ENCODE measurements at regions not wholly inside any gene's neighbourhood (a gene's known extent, or its start where the extent isn't known, plus 50 kb on each side); places are given as distances from the start of the nearest gene placed in this dataset.

DNA sequence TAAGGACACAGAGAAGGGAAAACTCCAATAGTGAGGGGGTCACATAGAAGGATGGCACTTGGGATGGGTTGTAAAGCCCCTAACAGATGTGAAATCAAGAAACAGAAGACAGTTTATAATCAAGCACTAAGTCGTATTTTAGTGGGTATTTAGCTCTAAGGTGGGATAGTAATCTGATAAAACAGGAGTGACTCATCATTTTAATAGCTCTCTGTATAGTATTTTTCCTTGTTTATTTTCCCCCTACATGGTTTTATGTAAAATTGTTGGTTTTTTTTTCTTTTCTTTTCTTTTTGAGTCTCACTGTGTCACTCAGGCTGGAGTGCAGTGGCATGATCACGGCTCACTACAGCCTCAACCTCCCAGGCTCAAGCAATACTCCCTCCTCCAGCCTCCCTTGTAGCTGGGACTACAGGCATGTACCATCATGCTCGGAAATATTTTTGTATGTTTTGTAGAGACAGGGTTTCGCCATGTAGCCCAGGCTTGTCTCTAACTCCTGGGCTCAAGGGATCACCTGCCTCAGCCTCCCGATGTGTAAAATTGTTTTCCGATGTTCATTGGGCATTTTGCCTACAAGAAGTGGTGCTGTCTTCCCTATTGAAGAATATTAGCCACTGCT is 142.6 kb upstream of the SERPINE2 start:
- TF ChIP-seq, protein P1, sequence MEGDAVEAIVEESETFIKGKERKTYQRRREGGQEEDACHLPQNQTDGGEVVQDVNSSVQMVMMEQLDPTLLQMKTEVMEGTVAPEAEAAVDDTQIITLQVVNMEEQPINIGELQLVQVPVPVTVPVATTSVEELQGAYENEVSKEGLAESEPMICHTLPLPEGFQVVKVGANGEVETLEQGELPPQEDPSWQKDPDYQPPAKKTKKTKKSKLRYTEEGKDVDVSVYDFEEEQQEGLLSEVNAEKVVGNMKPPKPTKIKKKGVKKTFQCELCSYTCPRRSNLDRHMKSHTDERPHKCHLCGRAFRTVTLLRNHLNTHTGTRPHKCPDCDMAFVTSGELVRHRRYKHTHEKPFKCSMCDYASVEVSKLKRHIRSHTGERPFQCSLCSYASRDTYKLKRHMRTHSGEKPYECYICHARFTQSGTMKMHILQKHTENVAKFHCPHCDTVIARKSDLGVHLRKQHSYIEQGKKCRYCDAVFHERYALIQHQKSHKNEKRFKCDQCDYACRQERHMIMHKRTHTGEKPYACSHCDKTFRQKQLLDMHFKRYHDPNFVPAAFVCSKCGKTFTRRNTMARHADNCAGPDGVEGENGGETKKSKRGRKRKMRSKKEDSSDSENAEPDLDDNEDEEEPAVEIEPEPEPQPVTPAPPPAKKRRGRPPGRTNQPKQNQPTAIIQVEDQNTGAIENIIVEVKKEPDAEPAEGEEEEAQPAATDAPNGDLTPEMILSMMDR (IDR thresholded peaks at IDR 0.05): no peak
- Mint-ChIP-seq H3K4me1 (ENCODE audit: low read depth) (peaks cover 11% of the 10 kb centered on the region; the same call in 1 of the 2 replicates), H3K9me3 (no peaks in the 10 kb centered on the region), H3K4me3 (no peak overlapping the region), H3K27me3 (ENCODE audit: insufficient read depth) (no peaks in the 10 kb centered on the region; the same call in 1 of the 2 replicates), H3K27ac (no peak overlapping the region), H3K36me3 (ENCODE audit: low read depth) (no peaks in the 10 kb centered on the region)
- no peak for DNase-seq

GRCh38 chr2:224180810-224181209 is 141.7 kb upstream of the SERPINE2 start:
- no peaks in the 10 kb centered on the region; the same call in none of the 2 replicates for H3K27me3 Mint-ChIP-seq (ENCODE audit: insufficient read depth)
- H3K36me3 Mint-ChIP-seq (ENCODE audit: low read depth): no peaks in the 10 kb centered on the region
- peaks cover 11% of the 10 kb centered on the region; the same call in 1 of the 2 replicates for H3K4me1 Mint-ChIP-seq (ENCODE audit: low read depth)
- TF ChIP-seq, protein P1 (IDR thresholded peaks at IDR 0.05): no peak
- H3K4me3 Mint-ChIP-seq: no peak overlapping the region
- DNase-seq: no peak
- no peaks in the 10 kb centered on the region for H3K9me3 Mint-ChIP-seq
- H3K27ac Mint-ChIP-seq: no peak overlapping the region

- Mint-ChIP-seq H3K9me3 (no peaks in the 10 kb centered on the region), H3K27ac (no peak overlapping the region), H3K4me1 (ENCODE audit: low read depth) (peaks cover 18% of the 10 kb centered on the region), H3K36me3 (ENCODE audit: low read depth) (no peaks in the 10 kb centered on the region), H3K27me3 (ENCODE audit: insufficient read depth) (no peaks in the 10 kb centered on the region; the same call in none of the 2 replicates), H3K4me3 (no peak overlapping the region)
- TF ChIP-seq, protein P1 (IDR thresholded peaks at IDR 0.05): no peak
- DNase-seq: no peak
These were observed 139.0 kb upstream of the SERPINE2 start for GRCh38 chr2:224178056-224178455.

GRCh38 chr2:224175538-224175937 is 136.5 kb upstream of the SERPINE2 start:
- H3K27me3 Mint-ChIP-seq (ENCODE audit: insufficient read depth): peaks cover 2% of the 10 kb centered on the region
- no peaks in the 10 kb centered on the region for H3K36me3 Mint-ChIP-seq (ENCODE audit: low read depth)
- H3K4me3 Mint-ChIP-seq: no peak overlapping the region
- no peak overlapping the region for H3K27ac Mint-ChIP-seq
- TF ChIP-seq, protein P1 (IDR thresholded peaks at IDR 0.05): no peak
- DNase-seq: no peak
- H3K4me1 Mint-ChIP-seq (ENCODE audit: low read depth): peaks cover 18% of the 10 kb centered on the region
- no peaks in the 10 kb centered on the region for H3K9me3 Mint-ChIP-seq

GRCh38 chr2:224174990-224175389 is 135.9 kb upstream of the SERPINE2 start:
- H3K4me3 Mint-ChIP-seq: no peak overlapping the region
- no peak for DNase-seq

More at GRCh38 chr2:224174990-224175389, 135.9 kb upstream of the SERPINE2 start:
- peaks cover 19% of the 10 kb centered on the region for H3K4me1 Mint-ChIP-seq (ENCODE audit: low read depth)
- H3K27me3 Mint-ChIP-seq (ENCODE audit: insufficient read depth): peaks cover 2% of the 10 kb centered on the region; the same call in 1 of the 2 replicates
- no peaks in the 10 kb centered on the region for H3K36me3 Mint-ChIP-seq (ENCODE audit: low read depth)
- H3K27ac Mint-ChIP-seq: no peak overlapping the region
- no peaks in the 10 kb centered on the region for H3K9me3 Mint-ChIP-seq
- TF ChIP-seq, protein P1 (IDR thresholded peaks at IDR 0.05): no peak
